HEK293 (cell line): ENCODE measurements at regions not wholly inside any gene's neighbourhood (a gene's known extent, or its start where the extent isn't known, plus 50 kb on each side); places are given as distances from the start of the nearest gene placed in this dataset.
"Not testable (repeated sequence)": the region's sequence is repeated elsewhere in the genome, so short reads cannot be mapped to it uniquely, and the experiment has no call there.

Source experiments
- FEZF1 ChIP-seq: fragments of 450-650 bp; formaldehyde crosslinking; IDR thresholded peaks from 2 replicates; pipeline ENCODE4 v1.5.1; 2016; ENCODE audit warnings: missing biosample characterization, missing genetic modification characterization
- GLIS1 ChIP-seq: fragments of 450-650 bp; formaldehyde crosslinking; IDR thresholded peaks from 2 replicates; pipeline ENCODE4 v1.5.1; 2016; ENCODE audit warnings: missing biosample characterization, missing genetic modification characterization
- HOXA7 ChIP-seq: sonication (generic); formaldehyde crosslinking; IDR thresholded peaks from 2 replicates; pipeline ENCODE4 v1.8.1; 2022; ENCODE audit warnings: missing genetic modification reagents, borderline replicate concordance
- KLF1 ChIP-seq: fragments of 450-650 bp; formaldehyde crosslinking; IDR thresholded peaks from 2 replicates; pipeline ENCODE4 v1.5.1; 2016; ENCODE audit warnings: missing biosample characterization, missing genetic modification characterization
- SETDB1 ChIP-seq: IDR thresholded peaks from one replicate; pipeline ENCODE4 v1.6.1; 2017; ENCODE audit warnings: mild to moderate bottlenecking, low read length, moderate library complexity, mixed read lengths; ENCODE audit not compliant: insufficient read length
- SP3 ChIP-seq: fragments of 450-650 bp; formaldehyde crosslinking; IDR thresholded peaks from 2 replicates; pipeline ENCODE4 v1.5.1; 2016; ENCODE audit warnings: missing biosample characterization, missing genetic modification characterization
- YY1 ChIP-seq: fragments of 450-650 bp; formaldehyde crosslinking; IDR thresholded peaks from 2 replicates; pipeline ENCODE4 v1.5.1; 2018; ENCODE audit warnings: missing biosample characterization, missing genetic modification characterization
- ZBTB20 ChIP-seq: fragments of 450-650 bp; formaldehyde crosslinking; IDR thresholded peaks from 2 replicates; pipeline ENCODE4 v1.5.1; 2016; ENCODE audit warnings: missing biosample characterization, missing genetic modification characterization
- ZNF514 ChIP-seq: fragments of 450-650 bp; formaldehyde crosslinking; IDR thresholded peaks from 2 replicates; pipeline ENCODE4 v1.5.1; 2016; ENCODE audit warnings: missing biosample characterization, missing genetic modification characterization
- ZNF76 ChIP-seq: fragments of 450-650 bp; formaldehyde crosslinking; IDR thresholded peaks from 2 replicates; pipeline ENCODE4; 2016; ENCODE audit warnings: low read depth, missing biosample characterization, missing genetic modification characterization, borderline replicate concordance
- TF ChIP-seq, protein P1 (sequence below): fragments of 450-650 bp; formaldehyde crosslinking; IDR thresholded peaks from 2 replicates; pipeline ENCODE4 v1.5.1; 2016; ENCODE audit warnings: missing biosample characterization, missing genetic modification characterization
- TF ChIP-seq, protein P2 (sequence below): fragments of 450-650 bp; formaldehyde crosslinking; optimal IDR thresholded peaks from 2 replicates; pipeline ENCODE3; 2016; ENCODE audit warnings: missing biosample characterization, mild to moderate bottlenecking, missing genetic modification characterization
- TF ChIP-seq, protein P3 (sequence below): IDR thresholded peaks from 2 replicates; pipeline ENCODE4 v1.6.1; 2011; ENCODE audit warnings: mild to moderate bottlenecking, low read depth, low read length, borderline replicate concordance
- TF ChIP-seq, protein P4 (sequence below): fragments of 450-650 bp; formaldehyde crosslinking; IDR thresholded peaks from 2 replicates; pipeline ENCODE4 v1.5.1; 2017; ENCODE audit warnings: missing biosample characterization, missing genetic modification characterization

DNA sequence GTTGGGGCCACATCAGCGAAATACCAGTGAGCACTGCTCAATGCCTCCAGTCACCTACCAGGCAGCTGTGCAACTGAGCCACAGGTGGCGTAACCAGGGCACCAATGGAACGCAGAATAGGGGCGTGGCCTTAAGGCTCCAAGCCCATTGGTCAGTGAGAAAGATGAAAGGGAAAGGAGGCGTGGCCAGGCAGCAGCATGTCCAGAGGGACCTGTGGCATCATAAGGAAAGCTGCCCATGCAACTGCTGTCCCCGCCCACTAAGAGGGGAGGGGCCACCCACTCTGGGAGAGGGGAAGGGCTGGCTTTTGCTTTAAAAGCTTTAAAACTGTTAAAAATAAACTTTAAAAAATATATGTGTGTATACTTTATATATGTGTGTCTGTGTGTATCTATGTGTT is 84.0 kb upstream of the ZSCAN2 start:
- TF ChIP-seq, protein P1, sequence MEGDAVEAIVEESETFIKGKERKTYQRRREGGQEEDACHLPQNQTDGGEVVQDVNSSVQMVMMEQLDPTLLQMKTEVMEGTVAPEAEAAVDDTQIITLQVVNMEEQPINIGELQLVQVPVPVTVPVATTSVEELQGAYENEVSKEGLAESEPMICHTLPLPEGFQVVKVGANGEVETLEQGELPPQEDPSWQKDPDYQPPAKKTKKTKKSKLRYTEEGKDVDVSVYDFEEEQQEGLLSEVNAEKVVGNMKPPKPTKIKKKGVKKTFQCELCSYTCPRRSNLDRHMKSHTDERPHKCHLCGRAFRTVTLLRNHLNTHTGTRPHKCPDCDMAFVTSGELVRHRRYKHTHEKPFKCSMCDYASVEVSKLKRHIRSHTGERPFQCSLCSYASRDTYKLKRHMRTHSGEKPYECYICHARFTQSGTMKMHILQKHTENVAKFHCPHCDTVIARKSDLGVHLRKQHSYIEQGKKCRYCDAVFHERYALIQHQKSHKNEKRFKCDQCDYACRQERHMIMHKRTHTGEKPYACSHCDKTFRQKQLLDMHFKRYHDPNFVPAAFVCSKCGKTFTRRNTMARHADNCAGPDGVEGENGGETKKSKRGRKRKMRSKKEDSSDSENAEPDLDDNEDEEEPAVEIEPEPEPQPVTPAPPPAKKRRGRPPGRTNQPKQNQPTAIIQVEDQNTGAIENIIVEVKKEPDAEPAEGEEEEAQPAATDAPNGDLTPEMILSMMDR (tag by site-specific recombination) = not testable (repeated sequence)
- not testable (repeated sequence) for TF ChIP-seq KLF1 (tag by site-specific recombination); ZNF76; SETDB1; GLIS1 (tag by site-specific recombination); ZNF514 (tag by site-specific recombination); ZBTB20 (tag by site-specific recombination); YY1 (tag by site-specific recombination); SP3 (tag by site-specific recombination); FEZF1; HOXA7
- TF ChIP-seq, protein P2, sequence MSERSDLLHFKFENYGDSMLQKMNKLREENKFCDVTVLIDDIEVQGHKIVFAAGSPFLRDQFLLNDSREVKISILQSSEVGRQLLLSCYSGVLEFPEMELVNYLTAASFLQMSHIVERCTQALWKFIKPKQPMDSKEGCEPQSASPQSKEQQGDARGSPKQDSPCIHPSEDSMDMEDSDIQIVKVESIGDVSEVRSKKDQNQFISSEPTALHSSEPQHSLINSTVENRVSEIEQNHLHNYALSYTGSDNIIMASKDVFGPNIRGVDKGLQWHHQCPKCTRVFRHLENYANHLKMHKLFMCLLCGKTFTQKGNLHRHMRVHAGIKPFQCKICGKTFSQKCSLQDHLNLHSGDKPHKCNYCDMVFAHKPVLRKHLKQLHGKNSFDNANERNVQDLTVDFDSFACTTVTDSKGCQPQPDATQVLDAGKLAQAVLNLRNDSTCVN = not testable (repeated sequence)
- TF ChIP-seq, protein P3, sequence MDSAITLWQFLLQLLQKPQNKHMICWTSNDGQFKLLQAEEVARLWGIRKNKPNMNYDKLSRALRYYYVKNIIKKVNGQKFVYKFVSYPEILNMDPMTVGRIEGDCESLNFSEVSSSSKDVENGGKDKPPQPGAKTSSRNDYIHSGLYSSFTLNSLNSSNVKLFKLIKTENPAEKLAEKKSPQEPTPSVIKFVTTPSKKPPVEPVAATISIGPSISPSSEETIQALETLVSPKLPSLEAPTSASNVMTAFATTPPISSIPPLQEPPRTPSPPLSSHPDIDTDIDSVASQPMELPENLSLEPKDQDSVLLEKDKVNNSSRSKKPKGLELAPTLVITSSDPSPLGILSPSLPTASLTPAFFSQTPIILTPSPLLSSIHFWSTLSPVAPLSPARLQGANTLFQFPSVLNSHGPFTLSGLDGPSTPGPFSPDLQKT = not testable (repeated sequence)
- TF ChIP-seq, protein P4, sequence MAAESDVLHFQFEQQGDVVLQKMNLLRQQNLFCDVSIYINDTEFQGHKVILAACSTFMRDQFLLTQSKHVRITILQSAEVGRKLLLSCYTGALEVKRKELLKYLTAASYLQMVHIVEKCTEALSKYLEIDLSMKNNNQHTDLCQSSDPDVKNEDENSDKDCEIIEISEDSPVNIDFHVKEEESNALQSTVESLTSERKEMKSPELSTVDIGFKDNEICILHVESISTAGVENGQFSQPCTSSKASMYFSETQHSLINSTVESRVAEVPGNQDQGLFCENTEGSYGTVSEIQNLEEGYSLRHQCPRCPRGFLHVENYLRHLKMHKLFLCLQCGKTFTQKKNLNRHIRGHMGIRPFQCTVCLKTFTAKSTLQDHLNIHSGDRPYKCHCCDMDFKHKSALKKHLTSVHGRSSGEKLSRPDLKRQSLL (tag by site-specific recombination) = not testable (repeated sequence)
